ENCODE measurements at regions not wholly inside any gene's neighbourhood (a gene's known extent, or its start where the extent isn't known, plus 50 kb on each side); places are given as distances from the start of the nearest gene placed in this dataset.

DNA sequence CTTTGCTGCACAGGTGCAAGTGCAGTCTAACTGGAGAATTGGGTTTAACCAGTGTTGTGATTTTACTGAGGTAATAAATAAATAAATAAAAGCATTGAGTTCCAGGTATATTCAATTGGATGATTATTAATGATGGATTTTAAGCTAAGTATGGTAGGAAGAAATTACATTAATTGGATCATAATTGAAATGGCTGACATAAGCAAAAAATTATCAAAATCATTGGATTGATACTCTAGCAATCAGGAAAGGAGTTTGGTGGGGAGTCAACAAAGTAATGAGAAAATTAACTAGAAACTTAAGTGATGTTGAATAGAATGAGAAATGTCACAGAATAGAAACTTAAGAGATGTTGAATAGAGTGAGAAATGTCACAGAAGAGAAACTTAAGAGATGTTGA lies 981.9 kb downstream of the SI start:
- TF ChIP-seq, protein P1, sequence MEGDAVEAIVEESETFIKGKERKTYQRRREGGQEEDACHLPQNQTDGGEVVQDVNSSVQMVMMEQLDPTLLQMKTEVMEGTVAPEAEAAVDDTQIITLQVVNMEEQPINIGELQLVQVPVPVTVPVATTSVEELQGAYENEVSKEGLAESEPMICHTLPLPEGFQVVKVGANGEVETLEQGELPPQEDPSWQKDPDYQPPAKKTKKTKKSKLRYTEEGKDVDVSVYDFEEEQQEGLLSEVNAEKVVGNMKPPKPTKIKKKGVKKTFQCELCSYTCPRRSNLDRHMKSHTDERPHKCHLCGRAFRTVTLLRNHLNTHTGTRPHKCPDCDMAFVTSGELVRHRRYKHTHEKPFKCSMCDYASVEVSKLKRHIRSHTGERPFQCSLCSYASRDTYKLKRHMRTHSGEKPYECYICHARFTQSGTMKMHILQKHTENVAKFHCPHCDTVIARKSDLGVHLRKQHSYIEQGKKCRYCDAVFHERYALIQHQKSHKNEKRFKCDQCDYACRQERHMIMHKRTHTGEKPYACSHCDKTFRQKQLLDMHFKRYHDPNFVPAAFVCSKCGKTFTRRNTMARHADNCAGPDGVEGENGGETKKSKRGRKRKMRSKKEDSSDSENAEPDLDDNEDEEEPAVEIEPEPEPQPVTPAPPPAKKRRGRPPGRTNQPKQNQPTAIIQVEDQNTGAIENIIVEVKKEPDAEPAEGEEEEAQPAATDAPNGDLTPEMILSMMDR (IDR thresholded peaks at IDR 0.05), result no peak
- TF ChIP-seq POLR2A (IDR thresholded peaks at IDR 0.05), result no peak
